ENCODE measurements at regions not wholly inside any gene's neighbourhood (a gene's known extent, or its start where the extent isn't known, plus 50 kb on each side); places are given as distances from the start of the nearest gene placed in this dataset.

- no peak for DNase-seq (ENCODE audit: low read depth)
- H3K4me3 ChIP-seq (ENCODE audit: control insufficient read depth, low read depth, low read length) = no peak overlapping the region
- no peak for TF ChIP-seq CTCF (IDR thresholded peaks at IDR 0.05; ENCODE audit: control insufficient read depth, insufficient read depth, low read depth, low read length, missing control alignments)
Observed at GRCh38 chr5:96278981-96279380, 154.1 kb downstream of the PCSK1 start.

GRCh38 chr5:96275051-96275450 lies 158.0 kb downstream of the PCSK1 start:
- no peak overlapping the region for H3K4me3 ChIP-seq (ENCODE audit: control insufficient read depth, low read depth, low read length)
- DNase-seq (ENCODE audit: low read depth) = no peak
- TF ChIP-seq CTCF (IDR thresholded peaks at IDR 0.05; ENCODE audit: control insufficient read depth, insufficient read depth, low read depth, low read length, missing control alignments) = no peak

GRCh38 chr5:96265487-96265886 lies 167.6 kb downstream of the PCSK1 start:
- TF ChIP-seq CTCF (IDR thresholded peaks at IDR 0.05; ENCODE audit: control insufficient read depth, insufficient read depth, low read depth, low read length, missing control alignments) = no peak
- no peak for DNase-seq (ENCODE audit: low read depth)
- H3K4me3 ChIP-seq (ENCODE audit: control insufficient read depth, low read depth, low read length) = no peak overlapping the region

- TF ChIP-seq CTCF (IDR thresholded peaks at IDR 0.05; ENCODE audit: control insufficient read depth, insufficient read depth, low read depth, low read length, missing control alignments) = no peak
- DNase-seq (ENCODE audit: low read depth) = no peak
Observed at GRCh38 chr5:96264047-96264446, 169.0 kb downstream of the PCSK1 start.

GRCh38 chr5:96262105-96262504 lies 170.9 kb downstream of the PCSK1 start:
- H3K4me3 ChIP-seq (ENCODE audit: control insufficient read depth, low read depth, low read length) = no peak overlapping the region
- DNase-seq (ENCODE audit: low read depth) = no peak
- TF ChIP-seq CTCF (IDR thresholded peaks at IDR 0.05; ENCODE audit: control insufficient read depth, insufficient read depth, low read depth, low read length, missing control alignments) = no peak

More at GRCh38 chr5:96264047-96264446, 169.0 kb downstream of the PCSK1 start:
- no peak overlapping the region for H3K4me3 ChIP-seq (ENCODE audit: control insufficient read depth, low read depth, low read length)

GRCh38 chr5:96260009-96260408 lies 173.0 kb downstream of the PCSK1 start:
- DNase-seq (ENCODE audit: low read depth) = no peak
- TF ChIP-seq CTCF (IDR thresholded peaks at IDR 0.05; ENCODE audit: control insufficient read depth, insufficient read depth, low read depth, low read length, missing control alignments) = no peak

More at GRCh38 chr5:96260009-96260408, 173.0 kb downstream of the PCSK1 start:
- H3K4me3 ChIP-seq (ENCODE audit: control insufficient read depth, low read depth, low read length) = no peak overlapping the region

All from AG09309 (cell line).